SK-N-SH (cell line): ENCODE measurements at regions not wholly inside any gene's neighbourhood (a gene's known extent, or its start where the extent isn't known, plus 50 kb on each side); places are given as distances from the start of the nearest gene placed in this dataset.

Experiments
- CTCF ChIA-PET: fragments of 300-600, 350-600 bp; formaldehyde crosslinking; extraction: SDS; loops from one replicate; lab custom pipeline; 2021; lab: Yijun Ruan, JAX
- POLR2A ChIA-PET: fragments of 350-600 bp; sonication (Branson Sonifier 250); formaldehyde crosslinking; extraction: SDS; loops from one replicate; lab custom pipeline; 2020; ENCODE audit warnings: antibody characterized with exemption, inconsistent platforms; lab: Yijun Ruan, JAX
- DNase-seq: peaks from one replicate; pipeline ENCODE4 v3.0.0; 2012
- H2AFZ ChIP-seq: fragments of 200-600 bp; sonication (generic); 2 replicates; pipeline ENCODE4 v1.8.1; 2016; ENCODE audit warnings: antibody characterized with exemption, mild to moderate bottlenecking, low read depth
- H3F3A ChIP-seq: fragments of 200-600 bp; sonication (generic); replicated peaks from 2 replicates; pipeline ENCODE3; 2016; ENCODE audit warnings: antibody characterized with exemption, mild to moderate bottlenecking; ENCODE audit not compliant: insufficient read depth
- H3K27ac ChIP-seq, 2 experiments: fragments of 200-500 bp in 1 of 2; fragments of 200-600 bp in 1 of 2; sonication (Bioruptor generic) in 1 of 2; sonication (generic), shearing (Covaris generic) in 1 of 2; 2 replicates each; pipeline versions ENCODE4 v1.5.1 to v1.6.1; 2014 to 2016; ENCODE audit warnings: low read depth in 2 of 2, inconsistent platforms in 1 of 2, low read length in 1 of 2, mild to moderate bottlenecking in 1 of 2, mixed read lengths in 1 of 2
- H3K27me3 ChIP-seq: fragments of 200-600 bp; sonication (generic), shearing (Covaris generic); 2 replicates; pipeline ENCODE4 v1.6.1; 2016; ENCODE audit warnings: mixed run types; ENCODE audit not compliant: insufficient read depth
- H3K36me3 ChIP-seq, 2 experiments: fragments of 200-500 bp in 1 of 2; fragments of 200-600 bp in 1 of 2; sonication (Bioruptor generic) in 1 of 2; sonication (generic) in 1 of 2; replicated peaks in 1 of 2; 2 replicates each; pipeline versions ENCODE3 to v1.5.1; 2014 to 2016; ENCODE audit warnings: low read length in 1 of 2, mild to moderate bottlenecking in 1 of 2; ENCODE audit not compliant: insufficient read depth in 2 of 2, control insufficient read depth in 1 of 2
- H3K4me1 ChIP-seq, 2 experiments: fragments of 200-500 bp in 1 of 2; fragments of 200-600 bp in 1 of 2; sonication (Bioruptor generic) in 1 of 2; sonication (generic), shearing (Covaris generic) in 1 of 2; 2 replicates each; pipeline versions ENCODE4 v1.5.1 to v1.6.1; 2014 to 2016; ENCODE audit warnings: low read depth in 1 of 2, low read length in 1 of 2, mixed run types in 1 of 2; ENCODE audit not compliant: insufficient read depth in 2 of 2, control insufficient read depth in 1 of 2
- H3K4me2 ChIP-seq: fragments of 200-600 bp; sonication (generic), shearing (Covaris generic); 2 replicates; pipeline ENCODE4 v1.6.1; 2017; ENCODE audit warnings: mixed run types
- H3K4me3 ChIP-seq, 2 experiments: fragments of 200-500 bp in 1 of 2; fragments of 200-600 bp in 1 of 2; sonication (Bioruptor generic) in 1 of 2; sonication (generic), shearing (Covaris generic) in 1 of 2; 2 replicates each; pipeline versions ENCODE4 v1.5.1 to v1.8.1; 2014 to 2016; ENCODE audit warnings: low read depth in 2 of 2, inconsistent platforms in 1 of 2, low read length in 1 of 2, mild to moderate bottlenecking in 1 of 2, mixed read lengths in 1 of 2, moderate library complexity in 1 of 2
- H3K79me2 ChIP-seq: fragments of 200-600 bp; sonication (generic); 2 replicates; pipeline ENCODE4 v1.8.1; 2017; ENCODE audit warnings: mild to moderate bottlenecking; ENCODE audit not compliant: insufficient read depth
- H3K9ac ChIP-seq: fragments of 200-600 bp; sonication (generic); 2 replicates; pipeline ENCODE4 v1.6.1; 2017; ENCODE audit warnings: mixed run types
- H3K9me2 ChIP-seq: fragments of 200-600 bp; sonication (generic); 2 replicates; pipeline ENCODE4 v1.6.1; 2017; ENCODE audit warnings: mixed run types
- H3K9me3 ChIP-seq: fragments of 200-600 bp; sonication (generic); 2 replicates; pipeline ENCODE4 v1.6.1; 2017; ENCODE audit warnings: mixed run types, mild to moderate bottlenecking, moderate library complexity
- H4K20me1 ChIP-seq: fragments of 200-600 bp; sonication (generic); 2 replicates; pipeline ENCODE4 v1.6.1; 2017; ENCODE audit warnings: mild to moderate bottlenecking, mixed run types; ENCODE audit not compliant: insufficient read depth
- CHD2 ChIP-seq: fragments of 150-350 bp; IDR thresholded peaks from 2 replicates; pipeline ENCODE4 v1.6.1; 2018; ENCODE audit warnings: low read length; ENCODE audit not compliant: partially characterized antibody
- EP300 ChIP-seq, 2 experiments: IDR thresholded peaks; 2 replicates each; pipeline versions ENCODE4 v1.4.0 to v1.6.1; 2012; ENCODE audit warnings: borderline replicate concordance in 1 of 2, low read depth in 1 of 2, low read length in 1 of 2
- EZH2phosphoT487 ChIP-seq: fragments of 200-600 bp; sonication (generic); IDR thresholded peaks from 2 replicates; pipeline ENCODE4 v1.6.1; 2017; ENCODE audit warnings: low read depth, mixed run types, mild to moderate bottlenecking, antibody characterized with exemption, moderate library complexity, borderline replicate concordance
- FOXJ3 ChIP-seq: sonication (generic); formaldehyde crosslinking; IDR thresholded peaks from 2 replicates; pipeline ENCODE4 v1.5.1; 2020; ENCODE audit warnings: mild to moderate bottlenecking, missing genetic modification reagents
- FOXM1 ChIP-seq: IDR thresholded peaks from 2 replicates; pipeline ENCODE4 v1.4.0; 2012; ENCODE audit warnings: low read depth, mild to moderate bottlenecking
- GATA2 ChIP-seq: sonication (generic); formaldehyde crosslinking; IDR thresholded peaks from 2 replicates; pipeline ENCODE4 v1.5.0; 2020; ENCODE audit warnings: mild to moderate bottlenecking, missing genetic modification reagents
- IRF3 ChIP-seq: fragments of 150-350 bp; IDR thresholded peaks from 2 replicates; pipeline ENCODE4 v1.6.1; 2016; ENCODE audit warnings: mild to moderate bottlenecking, low read depth, low read length
- MXI1 ChIP-seq: IDR thresholded peaks from 2 replicates; pipeline ENCODE4 v1.6.1; 2012; ENCODE audit warnings: mild to moderate bottlenecking, low read depth, low read length, improper control_type of control experiment
- POLR2AphosphoS5 ChIP-seq: IDR thresholded peaks from 2 replicates; pipeline ENCODE4 v1.6.1; 2012; ENCODE audit warnings: low read depth, low read length
- RCOR1 ChIP-seq: fragments of 150-350 bp; IDR thresholded peaks from 2 replicates; pipeline ENCODE4 v1.6.1; 2017; ENCODE audit warnings: antibody characterized with exemption, low read length
- RXRA ChIP-seq: IDR thresholded peaks from 2 replicates; pipeline ENCODE4 v1.4.0; 2012; ENCODE audit warnings: low read depth, mild to moderate bottlenecking, borderline replicate concordance
- TAF1 ChIP-seq: IDR thresholded peaks from 2 replicates; pipeline ENCODE4 v1.6.1; 2012; ENCODE audit warnings: low read depth, mild to moderate bottlenecking, low read length, moderate library complexity, borderline replicate concordance
- TCF12 ChIP-seq: IDR thresholded peaks from 2 replicates; pipeline ENCODE4 v1.4.0; 2012
- TEAD4 ChIP-seq: IDR thresholded peaks from 2 replicates; pipeline ENCODE4 v1.4.0; 2012; ENCODE audit warnings: mild to moderate bottlenecking, borderline replicate concordance; ENCODE audit not compliant: insufficient read depth
- YY1 ChIP-seq: IDR thresholded peaks from 2 replicates; pipeline ENCODE4 v1.4.0; 2012; ENCODE audit warnings: low read depth, mild to moderate bottlenecking
- WGBS: methylation state at CpG from one replicate; pipeline ENCODE4 v1.1.6; 2017; ENCODE audit warnings: low lambda C conversion rate; 5-methylcytosine and 5-hydroxymethylcytosine counted together
- TF ChIP-seq, protein P1 (sequence below): fragments of 150-350 bp; IDR thresholded peaks from 2 replicates; pipeline ENCODE4 v1.6.1; 2017; ENCODE audit warnings: antibody characterized with exemption, low read length, low read depth, borderline replicate concordance
- TF ChIP-seq, protein P2 (sequence below): IDR thresholded peaks from 2 replicates; pipeline ENCODE4 v1.4.0; 2012; ENCODE audit warnings: low read depth, borderline replicate concordance
- TF ChIP-seq, protein P3 (sequence below): fragments of 200-600 bp; sonication (generic); IDR thresholded peaks from 2 replicates; pipeline ENCODE4 v1.6.1; 2017; ENCODE audit warnings: antibody characterized with exemption, mild to moderate bottlenecking, moderate library complexity

DNA sequence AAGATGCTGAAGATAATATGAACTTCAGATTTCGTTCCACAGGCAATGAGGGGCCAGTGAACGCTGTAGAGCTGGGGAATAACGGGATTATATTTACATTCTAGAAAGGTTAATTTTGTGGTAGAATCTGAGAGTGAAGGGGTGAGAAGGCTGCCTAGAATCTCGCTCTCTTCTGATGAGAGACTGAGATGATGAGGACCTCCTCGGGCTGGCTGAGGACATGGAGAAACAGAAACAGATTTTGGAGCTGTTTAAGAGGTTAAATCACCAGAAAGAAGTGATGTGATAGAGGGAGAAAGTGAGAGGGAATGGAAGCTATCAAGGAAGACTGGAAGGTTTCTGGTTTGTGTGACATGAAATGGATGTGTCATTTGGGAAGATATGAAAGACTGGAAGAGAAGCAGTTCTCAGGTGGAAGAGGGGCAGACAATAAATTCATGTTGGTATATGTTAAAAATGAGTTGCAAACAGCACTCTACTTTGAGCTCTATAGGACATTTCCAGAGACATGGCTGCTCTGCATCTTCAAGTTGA is 612.6 kb downstream of the ISL1 start (continued):
- TF ChIP-seq, protein P1, sequence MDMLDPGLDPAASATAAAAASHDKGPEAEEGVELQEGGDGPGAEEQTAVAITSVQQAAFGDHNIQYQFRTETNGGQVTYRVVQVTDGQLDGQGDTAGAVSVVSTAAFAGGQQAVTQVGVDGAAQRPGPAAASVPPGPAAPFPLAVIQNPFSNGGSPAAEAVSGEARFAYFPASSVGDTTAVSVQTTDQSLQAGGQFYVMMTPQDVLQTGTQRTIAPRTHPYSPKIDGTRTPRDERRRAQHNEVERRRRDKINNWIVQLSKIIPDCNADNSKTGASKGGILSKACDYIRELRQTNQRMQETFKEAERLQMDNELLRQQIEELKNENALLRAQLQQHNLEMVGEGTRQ: no peak
- TF ChIP-seq EP300 (IDR thresholded peaks at IDR 0.05; ENCODE audit: borderline replicate concordance in 1 of 2, low read depth in 1 of 2, low read length in 1 of 2) (peak in 1 of 2 experiments; percentile 98; a peak in 2 of 4 replicates), FOXJ3 (CRISPR knock-in tag) (peak; percentile 40; the same call in 1 of the 2 replicates), MXI1 (no peak), YY1 (no peak), IRF3 (no peak), TAF1 (no peak)
- TF ChIP-seq, protein P2, sequence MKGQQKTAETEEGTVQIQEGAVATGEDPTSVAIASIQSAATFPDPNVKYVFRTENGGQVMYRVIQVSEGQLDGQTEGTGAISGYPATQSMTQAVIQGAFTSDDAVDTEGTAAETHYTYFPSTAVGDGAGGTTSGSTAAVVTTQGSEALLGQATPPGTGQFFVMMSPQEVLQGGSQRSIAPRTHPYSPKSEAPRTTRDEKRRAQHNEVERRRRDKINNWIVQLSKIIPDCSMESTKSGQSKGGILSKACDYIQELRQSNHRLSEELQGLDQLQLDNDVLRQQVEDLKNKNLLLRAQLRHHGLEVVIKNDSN: no peak

DNA sequence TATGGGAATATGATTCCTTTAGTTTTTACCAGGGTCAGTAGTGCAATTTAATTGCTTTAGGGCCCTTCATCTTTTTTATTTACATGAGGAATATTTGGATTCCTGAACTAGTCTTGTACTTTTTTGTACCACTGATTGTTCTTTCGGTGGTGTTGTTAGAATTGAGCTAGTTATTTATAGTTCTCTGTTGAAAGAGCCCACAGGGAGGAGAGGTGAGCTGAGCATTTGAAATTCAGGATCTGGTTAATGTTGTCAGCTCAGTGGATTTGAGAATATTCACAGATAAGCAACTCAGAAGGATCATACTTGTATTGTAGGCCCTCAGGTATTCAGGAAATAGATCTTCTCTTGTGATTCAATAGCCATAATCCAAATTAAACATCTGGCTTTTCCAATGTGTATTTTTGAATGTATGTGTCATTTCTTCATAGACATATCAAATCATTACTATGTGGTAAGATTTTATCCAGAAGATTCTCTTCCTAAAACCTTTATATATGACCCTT is 613.2 kb downstream of the ISL1 start:
- Histone ChIP-seq H3K79me2 (no peaks in the 10 kb centered on the region), H2AFZ (no peak overlapping the region), H3F3A (no peaks in the 10 kb centered on the region), H3K9me3 (no peaks in the 10 kb centered on the region), H4K20me1 (no peaks in the 10 kb centered on the region), H3K9me2 (no peaks in the 10 kb centered on the region), H3K36me3 (no peaks in the 10 kb centered on the region), H3K4me2 (no peak overlapping the region), H3K4me3 (no peak overlapping the region), H3K9ac (no peak overlapping the region), H3K4me1 (peaks cover 0 to 45% of the 10 kb centered on the region in 2 experiments; a peak in 2 of 4 replicates), H3K27ac (peak overlapping the region in 1 of 2 experiments; percentile 100; a peak in 2 of 4 replicates), H3K27me3 (no peaks in the 10 kb centered on the region)
- WGBS: 23% methylated on average over 1 of the region's 1 CpG
- CTCF ChIA-PET: interaction anchor here (0.7 to 1.7 kb wide), 12 partner anchors 11 to 1033 kb away, joined by 3 to 10 read pairs (median 5); partner anchors contain the start of gene ISL1
- POLR2A ChIA-PET: interaction anchor here (0.9 to 2.3 kb wide), 12 partner anchors 10 to 1033 kb away, joined by 3 to 29 read pairs (median 8); partner anchors contain the start of gene ISL1
- no peak for DNase-seq
- TF ChIP-seq POLR2AphosphoS5 (no peak), FOXM1 (no peak), FOXJ3 (CRISPR knock-in tag) (peak; percentile 76), CHD2 (peak; percentile 28), TAF1 (no peak), EP300 (IDR thresholded peaks at IDR 0.05; ENCODE audit: borderline replicate concordance in 1 of 2, low read depth in 1 of 2, low read length in 1 of 2) (peak in 1 of 2 experiments; percentile 88; a peak in 2 of 4 replicates), EZH2phosphoT487 (no peak), GATA2 (CRISPR knock-in tag) (peak; percentile 72), RXRA (no peak), RCOR1 (peak; percentile 47; the same call in 1 of the 2 replicates), TCF12 (0 out of 2 replicates have a peak, but pooled peaks have one; percentile 2), TEAD4 (no peak)
- TF ChIP-seq, protein P3, sequence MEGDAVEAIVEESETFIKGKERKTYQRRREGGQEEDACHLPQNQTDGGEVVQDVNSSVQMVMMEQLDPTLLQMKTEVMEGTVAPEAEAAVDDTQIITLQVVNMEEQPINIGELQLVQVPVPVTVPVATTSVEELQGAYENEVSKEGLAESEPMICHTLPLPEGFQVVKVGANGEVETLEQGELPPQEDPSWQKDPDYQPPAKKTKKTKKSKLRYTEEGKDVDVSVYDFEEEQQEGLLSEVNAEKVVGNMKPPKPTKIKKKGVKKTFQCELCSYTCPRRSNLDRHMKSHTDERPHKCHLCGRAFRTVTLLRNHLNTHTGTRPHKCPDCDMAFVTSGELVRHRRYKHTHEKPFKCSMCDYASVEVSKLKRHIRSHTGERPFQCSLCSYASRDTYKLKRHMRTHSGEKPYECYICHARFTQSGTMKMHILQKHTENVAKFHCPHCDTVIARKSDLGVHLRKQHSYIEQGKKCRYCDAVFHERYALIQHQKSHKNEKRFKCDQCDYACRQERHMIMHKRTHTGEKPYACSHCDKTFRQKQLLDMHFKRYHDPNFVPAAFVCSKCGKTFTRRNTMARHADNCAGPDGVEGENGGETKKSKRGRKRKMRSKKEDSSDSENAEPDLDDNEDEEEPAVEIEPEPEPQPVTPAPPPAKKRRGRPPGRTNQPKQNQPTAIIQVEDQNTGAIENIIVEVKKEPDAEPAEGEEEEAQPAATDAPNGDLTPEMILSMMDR: no peak
- TF ChIP-seq, protein P1: no peak
- TF ChIP-seq, protein P2: no peak
